Neural progenitor cell (in vitro differentiated cells): ENCODE measurements at regions not wholly inside any gene's neighbourhood (a gene's known extent, or its start where the extent isn't known, plus 50 kb on each side); places are given as distances from the start of the nearest gene placed in this dataset.
A peak's percentile ranks its signal among the peaks of the same experiment; 100 is the strongest.

ENCODE experiments used
- DNase-seq: peaks from one replicate; pipeline ENCODE4 v3.0.0-alpha.2; 2016; ENCODE audit warnings: low spot score
- H2AFZ ChIP-seq: fragments of 200-600 bp; sonication (generic); replicated peaks from 2 replicates; pipeline ENCODE4 v1.6.1; 2016; ENCODE audit warnings: antibody characterized with exemption
- H3F3A ChIP-seq: fragments of 200-600 bp; sonication (generic); 2 replicates; pipeline ENCODE4 v1.6.1; 2016; ENCODE audit warnings: antibody characterized with exemption, low read depth
- H3K27ac ChIP-seq: fragments of 200-600 bp; sonication (generic); 2 replicates; pipeline ENCODE4 v1.5.1; 2016; ENCODE audit warnings: mild to moderate bottlenecking
- H3K27me3 ChIP-seq: fragments of 200-600 bp; sonication (generic); 2 replicates; pipeline ENCODE4 v1.6.1; 2016; ENCODE audit warnings: mild to moderate bottlenecking, moderate library complexity
- H3K36me3 ChIP-seq: fragments of 200-600 bp; sonication (generic); 2 replicates; pipeline ENCODE4 v1.5.1; 2016
- H3K4me1 ChIP-seq: fragments of 200-600 bp; sonication (generic); 2 replicates; pipeline ENCODE4 v1.6.1; 2016; ENCODE audit warnings: mixed run types
- H3K4me2 ChIP-seq: fragments of 200-600 bp; sonication (generic); 2 replicates; pipeline ENCODE4 v1.6.1; 2016
- H3K4me3 ChIP-seq: fragments of 200-600 bp; sonication (generic); 2 replicates; pipeline ENCODE4 v1.5.1; 2016
- H3K79me2 ChIP-seq: fragments of 200-600 bp; sonication (generic); 2 replicates; pipeline ENCODE4 v1.6.1; 2016; ENCODE audit warnings: low read depth
- H3K9ac ChIP-seq: fragments of 200-600 bp; sonication (generic); 2 replicates; pipeline ENCODE4 v1.6.1; 2016
- H3K9me3 ChIP-seq: fragments of 200-600 bp; sonication (generic); 2 replicates; pipeline ENCODE4 v1.5.1; 2016; ENCODE audit warnings: low read depth
- H4K20me1 ChIP-seq: fragments of 200-600 bp; sonication (generic); 2 replicates; pipeline ENCODE4 v1.6.1; 2016; ENCODE audit warnings: low read depth
- H3K27ac Mint-ChIP-seq: 3 replicates; pipeline ENCODE4 v1.8.0; 2021; ENCODE audit warnings: mixed read lengths
- H3K27me3 Mint-ChIP-seq: 2 replicates; pipeline ENCODE4 v1.8.0; 2022; ENCODE audit warnings: low read depth, mild to moderate bottlenecking, inconsistent platforms, moderate library complexity, mixed read lengths; ENCODE audit not compliant: insufficient read depth
- H3K36me3 Mint-ChIP-seq: 3 replicates; pipeline ENCODE4 v1.8.0; 2021; ENCODE audit warnings: mixed read lengths
- H3K4me1 Mint-ChIP-seq: 3 replicates; pipeline ENCODE4 v1.8.0; 2021; ENCODE audit warnings: mixed read lengths
- H3K4me3 Mint-ChIP-seq: 3 replicates; pipeline ENCODE4 v1.8.0; 2021; ENCODE audit warnings: mild to moderate bottlenecking, moderate library complexity, mixed read lengths
- H3K9me3 Mint-ChIP-seq: 3 replicates; pipeline ENCODE4 v1.8.0; 2020; ENCODE audit warnings: mixed read lengths
- CTCF ChIP-seq: fragments of 200-600 bp; sonication (generic); IDR thresholded peaks from 2 replicates; pipeline ENCODE4 v1.5.1; 2017; ENCODE audit warnings: antibody characterized with exemption, mild to moderate bottlenecking
- EZH2 ChIP-seq: fragments of 200-600 bp; sonication (generic); IDR thresholded peaks from 2 replicates; pipeline ENCODE4 v1.6.1; 2017; ENCODE audit warnings: antibody characterized with exemption, mild to moderate bottlenecking, moderate library complexity
- EZH2phosphoT487 ChIP-seq: fragments of 200-600 bp; sonication (generic); IDR thresholded peaks from 2 replicates; pipeline ENCODE4 v1.6.1; 2017; ENCODE audit warnings: antibody characterized with exemption

- Mint-ChIP-seq H3K9me3 (no peaks in the 10 kb centered on the region), H3K27me3 (no peaks in the 10 kb centered on the region), H3K36me3 (no peaks in the 10 kb centered on the region), H3K4me3 (peak overlapping the region; percentile 18), H3K4me1 (peaks cover 14% of the 10 kb centered on the region), H3K27ac (no peak overlapping the region)
- Histone ChIP-seq H2AFZ (no peak overlapping the region), H3K79me2 (no peaks in the 10 kb centered on the region), H4K20me1 (no peaks in the 10 kb centered on the region), H3K4me3 (peak overlapping the region; percentile 49), H3K4me1 (peaks cover 29% of the 10 kb centered on the region), H3K4me2 (peak overlapping the region; percentile 89), H3K27me3 (no peaks in the 10 kb centered on the region), H3F3A (peaks cover 13% of the 10 kb centered on the region), H3K36me3 (no peaks in the 10 kb centered on the region), H3K9ac (no peak overlapping the region), H3K9me3 (no peaks in the 10 kb centered on the region), H3K27ac (no peak overlapping the region)
- no peak for TF ChIP-seq CTCF
- TF ChIP-seq EZH2phosphoT487 = no peak
- TF ChIP-seq EZH2 = no peak
- DNase-seq = peak; percentile 63
Observed at GRCh38 chrX:25143596-25143995, 127.8 kb upstream of the ARX start.

GRCh38 chrX:25141684-25142083 lies 125.9 kb upstream of the ARX start:
- Mint-ChIP-seq H3K36me3 (no peaks in the 10 kb centered on the region), H3K27me3 (no peaks in the 10 kb centered on the region), H3K4me3 (no peak overlapping the region), H3K27ac (no peak overlapping the region), H3K9me3 (no peaks in the 10 kb centered on the region), H3K4me1 (peaks cover 14% of the 10 kb centered on the region)
- no peak overlapping the region for H3K4me2 ChIP-seq
- peaks cover 29% of the 10 kb centered on the region for H3K4me1 ChIP-seq
- H3K36me3 ChIP-seq = no peaks in the 10 kb centered on the region
- H4K20me1 ChIP-seq = no peaks in the 10 kb centered on the region
- no peak for DNase-seq
- TF ChIP-seq EZH2phosphoT487 (no peak), EZH2 (no peak), CTCF (no peak)
- H3K79me2 ChIP-seq = no peaks in the 10 kb centered on the region
- no peak overlapping the region for H3K9ac ChIP-seq
- no peak overlapping the region for H3K27ac ChIP-seq
- H3K4me3 ChIP-seq = no peak overlapping the region
- no peak overlapping the region for H2AFZ ChIP-seq
- no peaks in the 10 kb centered on the region for H3K27me3 ChIP-seq
- H3K9me3 ChIP-seq = no peaks in the 10 kb centered on the region
- peaks cover 13% of the 10 kb centered on the region for H3F3A ChIP-seq

- Mint-ChIP-seq H3K27ac (no peak overlapping the region), H3K9me3 (no peaks in the 10 kb centered on the region), H3K27me3 (peaks cover 3% of the 10 kb centered on the region), H3K4me1 (no peaks in the 10 kb centered on the region), H3K36me3 (no peaks in the 10 kb centered on the region), H3K4me3 (no peak overlapping the region)
- H2AFZ ChIP-seq = peak overlapping the region; percentile 48
- no peak for TF ChIP-seq CTCF
- TF ChIP-seq EZH2phosphoT487 = no peak
- no peak for TF ChIP-seq EZH2
- H3K4me2 ChIP-seq = no peak overlapping the region
- no peak overlapping the region for H3K9ac ChIP-seq
- H3K27me3 ChIP-seq = no peaks in the 10 kb centered on the region
- no peak for DNase-seq
- H3K4me1 ChIP-seq = no peaks in the 10 kb centered on the region
- H3K36me3 ChIP-seq = no peaks in the 10 kb centered on the region
- no peaks in the 10 kb centered on the region for H3F3A ChIP-seq
- no peak overlapping the region for H3K4me3 ChIP-seq
- no peaks in the 10 kb centered on the region for H3K9me3 ChIP-seq
- no peaks in the 10 kb centered on the region for H4K20me1 ChIP-seq
- H3K27ac ChIP-seq = no peak overlapping the region
- H3K79me2 ChIP-seq = no peaks in the 10 kb centered on the region
Observed at GRCh38 chrX:25131055-25131454, 115.3 kb upstream of the ARX start.
